ENCODE measurements at regions not wholly inside any gene's neighbourhood (a gene's known extent, or its start where the extent isn't known, plus 50 kb on each side); places are given as distances from the start of the nearest gene placed in this dataset.

GRCh38 chr5:130272837-130273236 is 368.6 kb downstream of the CHSY3 start:
- Histone ChIP-seq H3K4me1 (ENCODE audit: low read depth) (no peaks in the 10 kb centered on the region), H3K4me3 (no peak overlapping the region), H3K36me3 (ENCODE audit: low read depth) (no peaks in the 10 kb centered on the region), H3K9me3 (no peaks in the 10 kb centered on the region)
- DNase-seq (no peak), ATAC-seq (no peak)
- intact Hi-C loops (cut with DNase I, micrococcal nuclease) = no loop called here
- no peak for TF ChIP-seq CTCF (IDR thresholded peaks at IDR 0.05)

GRCh38 chr5:130270786-130271185 is 366.5 kb downstream of the CHSY3 start:
- no peak for TF ChIP-seq CTCF (IDR thresholded peaks at IDR 0.05)
- no peaks in the 10 kb centered on the region for H3K4me1 ChIP-seq (ENCODE audit: low read depth)
- H3K4me3 ChIP-seq = no peak overlapping the region
- DNase-seq (no peak), ATAC-seq (no peak)
- intact Hi-C loops (cut with DNase I, micrococcal nuclease) = no loop called here
- no peaks in the 10 kb centered on the region for H3K9me3 ChIP-seq
- no peaks in the 10 kb centered on the region for H3K36me3 ChIP-seq (ENCODE audit: low read depth)

- H3K4me3 ChIP-seq = no peak overlapping the region
- intact Hi-C loops (cut with DNase I, micrococcal nuclease) = no loop called here
- TF ChIP-seq CTCF (IDR thresholded peaks at IDR 0.05) = no peak
- no peaks in the 10 kb centered on the region for H3K4me1 ChIP-seq (ENCODE audit: low read depth)
- DNase-seq (no peak), ATAC-seq (no peak)
- H3K36me3 ChIP-seq (ENCODE audit: low read depth) = no peaks in the 10 kb centered on the region
- H3K9me3 ChIP-seq = no peaks in the 10 kb centered on the region
These were observed 364.2 kb downstream of the CHSY3 start for GRCh38 chr5:130268489-130268888.

GRCh38 chr5:130267926-130268325 is 363.7 kb downstream of the CHSY3 start:
- DNase-seq = no peak
- ATAC-seq = no peak
- Histone ChIP-seq H3K36me3 (ENCODE audit: low read depth) (no peaks in the 10 kb centered on the region), H3K9me3 (no peaks in the 10 kb centered on the region), H3K4me1 (ENCODE audit: low read depth) (no peaks in the 10 kb centered on the region), H3K4me3 (no peak overlapping the region)
- TF ChIP-seq CTCF (IDR thresholded peaks at IDR 0.05) = no peak
- intact Hi-C loops (cut with DNase I, micrococcal nuclease) = no loop called here

GRCh38 chr5:130260481-130260880 is 356.2 kb downstream of the CHSY3 start:
- no peak overlapping the region for H3K4me3 ChIP-seq
- H3K9me3 ChIP-seq = peaks cover 4% of the 10 kb centered on the region
- no peaks in the 10 kb centered on the region for H3K4me1 ChIP-seq (ENCODE audit: low read depth)
- no peaks in the 10 kb centered on the region for H3K36me3 ChIP-seq (ENCODE audit: low read depth)
- DNase-seq (no peak), ATAC-seq (no peak)
- TF ChIP-seq CTCF (IDR thresholded peaks at IDR 0.05) = no peak
- intact Hi-C loops (cut with DNase I, micrococcal nuclease) = no loop called here

- Histone ChIP-seq H3K4me1 (ENCODE audit: low read depth) (no peaks in the 10 kb centered on the region), H3K4me3 (no peak overlapping the region), H3K9me3 (peaks cover 4% of the 10 kb centered on the region), H3K36me3 (ENCODE audit: low read depth) (no peaks in the 10 kb centered on the region)
- ATAC-seq (no peak), DNase-seq (no peak)
- no peak for TF ChIP-seq CTCF (IDR thresholded peaks at IDR 0.05)
- intact Hi-C loops (cut with DNase I, micrococcal nuclease) = no loop called here
These were observed 347.7 kb downstream of the CHSY3 start for GRCh38 chr5:130251931-130252330.
